Skin of body (tissue), 1 donor: ENCODE measurements at regions not wholly inside any gene's neighbourhood (a gene's known extent, or its start where the extent isn't known, plus 50 kb on each side); places are given as distances from the start of the nearest gene placed in this dataset.

Experiments
- DNase-seq: peaks from one replicate; lab custom pipeline; 2025; lab: John Stamatoyannopoulos, UW

GRCh38 chr16:60564588-60564987 lies 1471.7 kb downstream of the CDH8 start:
- no peak for DNase-seq

- peak; percentile 3 for DNase-seq
Observed at GRCh38 chr16:60563166-60563565, 1473.1 kb downstream of the CDH8 start.

- DNase-seq: no peak
Observed at GRCh38 chr16:60558936-60559335, 1477.3 kb downstream of the CDH8 start.

GRCh38 chr16:60553090-60553757 lies 1483.0 kb downstream of the CDH8 start:
- no peak for DNase-seq

- DNase-seq: no peak
Observed at GRCh38 chr16:60541535-60541934, 1494.7 kb downstream of the CDH8 start.

- DNase-seq: no peak
Observed at GRCh38 chr16:60510941-60511340, 1525.3 kb downstream of the CDH8 start.

- no peak for DNase-seq
Observed at GRCh38 chr16:60510208-60510607, 1526.0 kb downstream of the CDH8 start.

GRCh38 chr16:60491273-60491672 lies 1545.0 kb downstream of the CDH8 start:
- no peak for DNase-seq

GRCh38 chr16:60485872-60486489 lies 1550.3 kb downstream of the CDH8 start:
- peak; percentile 18 for DNase-seq

- no peak for DNase-seq
Observed at GRCh38 chr16:60484901-60485300, 1551.3 kb downstream of the CDH8 start.

GRCh38 chr16:60481591-60481990 lies 1554.6 kb downstream of the CDH8 start:
- DNase-seq: no peak

GRCh38 chr16:60478810-60479209 lies 1557.4 kb downstream of the CDH8 start:
- no peak for DNase-seq

- no peak for DNase-seq
Observed at GRCh38 chr16:60463986-60464385, 1572.3 kb downstream of the CDH8 start.

- no peak for DNase-seq
Observed at GRCh38 chr16:60459463-60459862, 1576.8 kb downstream of the CDH8 start.

GRCh38 chr16:60458255-60458654 lies 1578.0 kb downstream of the CDH8 start:
- DNase-seq: no peak

GRCh38 chr16:60452646-60453045 lies 1583.6 kb downstream of the CDH8 start:
- DNase-seq: no peak

- DNase-seq: no peak
Observed at GRCh38 chr16:60438894-60439293, 1597.3 kb downstream of the CDH8 start.

GRCh38 chr16:60432472-60432871 lies 1603.8 kb downstream of the CDH8 start:
- no peak for DNase-seq

GRCh38 chr16:60419859-60420258 lies 1616.4 kb downstream of the CDH8 start:
- no peak for DNase-seq

- DNase-seq: no peak
Observed at GRCh38 chr16:60414613-60415012, 1621.6 kb downstream of the CDH8 start.

GRCh38 chr16:60413969-60414368 lies 1622.3 kb downstream of the CDH8 start:
- DNase-seq: no peak

- DNase-seq: no peak
Observed at GRCh38 chr16:60407606-60408005, 1628.6 kb downstream of the CDH8 start.

GRCh38 chr16:60407034-60407433 lies 1629.2 kb downstream of the CDH8 start:
- DNase-seq: no peak
